Liver (tissue), 7 donors: ENCODE measurements at regions not wholly inside any gene's neighbourhood (a gene's known extent, or its start where the extent isn't known, plus 50 kb on each side); places are given as distances from the start of the nearest gene placed in this dataset.

Experiments
- DNase-seq: peaks from one replicate; pipeline ENCODE4 v3.0.0-alpha.2; 2017; ENCODE audit warnings: low spot score
- H3K27ac ChIP-seq, 2 donors: one replicate each; pipeline ENCODE4 v1.7.0; 2013; ENCODE audit warnings: inconsistent platforms in 2 of 2, low read length in 2 of 2, control low read depth in 1 of 2, low read depth in 1 of 2, mild to moderate bottlenecking in 1 of 2
- H3K27me3 ChIP-seq, 4 donors: one replicate each; pipeline versions ENCODE4 v1.6.1 to v1.7.0; 2013; ENCODE audit warnings: low read length in 3 of 4, inconsistent platforms in 1 of 4, mild to moderate bottlenecking in 1 of 4, moderate library complexity in 1 of 4; ENCODE audit not compliant: control insufficient read depth in 4 of 4, insufficient read depth in 4 of 4
- H3K36me3 ChIP-seq, 4 donors: one replicate each; pipeline versions ENCODE4 v1.6.1 to v1.7.0; 2013; ENCODE audit warnings: low read length in 3 of 4, mild to moderate bottlenecking in 3 of 4, low read depth in 1 of 4, moderate library complexity in 1 of 4; ENCODE audit not compliant: control insufficient read depth in 4 of 4, insufficient read depth in 3 of 4
- H3K4me1 ChIP-seq, 4 donors: one replicate each; pipeline versions ENCODE4 v1.6.1 to v1.7.0; 2013; ENCODE audit warnings: low read length in 3 of 4, mild to moderate bottlenecking in 3 of 4, moderate library complexity in 1 of 4; ENCODE audit not compliant: control insufficient read depth in 4 of 4, insufficient read depth in 4 of 4
- H3K4me3 ChIP-seq, 3 donors: one replicate each; pipeline versions ENCODE4 v1.6.1 to v1.7.0; 2013; ENCODE audit warnings: low read length in 3 of 3, control low read depth in 1 of 3, low read depth in 1 of 3, mild to moderate bottlenecking in 1 of 3
- H3K9ac ChIP-seq, 2 donors: one replicate each; pipeline ENCODE4 v1.7.0; 2013; ENCODE audit warnings: low read length in 2 of 2, mild to moderate bottlenecking in 2 of 2, moderate library complexity in 2 of 2, control low read depth in 1 of 2, low read depth in 1 of 2
- H3K9me3 ChIP-seq, 4 donors: one replicate each; pipeline versions ENCODE4 v1.6.1 to v1.7.0; 2013; ENCODE audit warnings: low read length in 3 of 4; ENCODE audit not compliant: control insufficient read depth in 4 of 4
- SP1 ChIP-seq: IDR thresholded peaks from 2 replicates; pipeline ENCODE4 v1.6.1; 2018; ENCODE audit warnings: antibody characterized with exemption, mild to moderate bottlenecking
- YY1 ChIP-seq: IDR thresholded peaks from 2 replicates; pipeline ENCODE4 v1.6.1; 2016; ENCODE audit warnings: antibody characterized with exemption, mild to moderate bottlenecking
- WGBS: extraction: QIAGEN DNeasy Blood & Tissue Kit; methylation state at CpG from one replicate; pipeline ENCODE4 v1.1.7; 2013; 5-methylcytosine and 5-hydroxymethylcytosine counted together
- TF ChIP-seq, protein P1 (sequence below): IDR thresholded peaks from 2 replicates; pipeline ENCODE4 v1.6.1; 2016; ENCODE audit warnings: antibody characterized with exemption
- donor health status: healthy.
- donor health status: healthy.
- donor health status: healthy.
- donor health status: healthy.

DNA sequence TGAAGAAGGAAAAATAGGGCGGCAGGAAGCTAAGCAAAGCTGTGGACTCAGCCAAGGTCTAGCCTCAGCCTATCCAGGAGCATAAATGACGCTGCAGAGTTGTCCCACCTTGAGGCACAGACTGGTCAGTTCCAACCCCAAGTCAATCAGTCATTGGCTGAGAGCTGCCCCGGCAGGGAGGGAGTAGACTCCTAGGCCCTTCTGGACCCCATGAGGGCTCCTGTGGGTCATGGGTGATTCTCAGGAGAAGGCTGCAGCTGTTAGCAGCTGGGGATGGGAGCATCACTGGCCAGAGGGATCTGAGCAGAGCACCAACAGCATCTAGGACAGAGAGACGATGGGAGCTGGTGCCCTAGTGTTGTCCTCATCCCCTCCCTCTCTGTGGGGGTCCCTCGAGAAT lies 51.8 kb upstream of the ESRRB start:
- H3K9me3 ChIP-seq = no peaks in the 10 kb centered on the region
- no peak overlapping the region for H3K9ac ChIP-seq
- no peak overlapping the region for H3K27ac ChIP-seq
- TF ChIP-seq, protein P1, sequence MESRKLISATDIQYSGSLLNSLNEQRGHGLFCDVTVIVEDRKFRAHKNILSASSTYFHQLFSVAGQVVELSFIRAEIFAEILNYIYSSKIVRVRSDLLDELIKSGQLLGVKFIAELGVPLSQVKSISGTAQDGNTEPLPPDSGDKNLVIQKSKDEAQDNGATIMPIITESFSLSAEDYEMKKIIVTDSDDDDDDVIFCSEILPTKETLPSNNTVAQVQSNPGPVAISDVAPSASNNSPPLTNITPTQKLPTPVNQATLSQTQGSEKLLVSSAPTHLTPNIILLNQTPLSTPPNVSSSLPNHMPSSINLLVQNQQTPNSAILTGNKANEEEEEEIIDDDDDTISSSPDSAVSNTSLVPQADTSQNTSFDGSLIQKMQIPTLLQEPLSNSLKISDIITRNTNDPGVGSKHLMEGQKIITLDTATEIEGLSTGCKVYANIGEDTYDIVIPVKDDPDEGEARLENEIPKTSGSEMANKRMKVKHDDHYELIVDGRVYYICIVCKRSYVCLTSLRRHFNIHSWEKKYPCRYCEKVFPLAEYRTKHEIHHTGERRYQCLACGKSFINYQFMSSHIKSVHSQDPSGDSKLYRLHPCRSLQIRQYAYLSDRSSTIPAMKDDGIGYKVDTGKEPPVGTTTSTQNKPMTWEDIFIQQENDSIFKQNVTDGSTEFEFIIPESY = no peak
- TF ChIP-seq YY1 = no peak
- TF ChIP-seq SP1 = no peak
- H3K4me3 ChIP-seq = no peak overlapping the region
- 78% methylated on average over 5 of the region's 5 CpGs for WGBS
- no peaks in the 10 kb centered on the region for H3K36me3 ChIP-seq
- DNase-seq = no peak
- H3K4me1 ChIP-seq = peaks cover 0 to 1% (median under 1%) of the 10 kb centered on the region in 4 donors
- no peaks in the 10 kb centered on the region for H3K27me3 ChIP-seq
